Testis (tissue), 2 donors: ENCODE measurements at regions not wholly inside any gene's neighbourhood (a gene's known extent, or its start where the extent isn't known, plus 50 kb on each side); places are given as distances from the start of the nearest gene placed in this dataset.

ENCODE experiments used
- CTCF ChIP-seq, 3 experiments: fragments of 450-650 bp in 2 of 3; fragments of 200-600 bp in 1 of 3; sonication (generic) in 1 of 3; IDR thresholded peaks; one replicate each; pipeline ENCODE4 v1.5.1; 2016 to 2019; ENCODE audit warnings: antibody characterized with exemption in 3 of 3, mild to moderate bottlenecking in 2 of 3, moderate library complexity in 1 of 3
- POLR2A ChIP-seq: fragments of 450-650 bp; IDR thresholded peaks from one replicate; pipeline ENCODE4 v1.6.1; 2017; ENCODE audit warnings: antibody characterized with exemption, mild to moderate bottlenecking, moderate library complexity

GRCh38 chr2:136246086-136246669 lies 128.2 kb upstream of the CXCR4 start:
- TF ChIP-seq POLR2A: no peak
- TF ChIP-seq CTCF (IDR thresholded peaks at IDR 0.05): no peak
